ENCODE measurements at regions not wholly inside any gene's neighbourhood (a gene's known extent, or its start where the extent isn't known, plus 50 kb on each side); places are given as distances from the start of the nearest gene placed in this dataset.

GRCh38 chr9:78813602-78814180 is 516.8 kb downstream of the PSAT1 start:
- TF ChIP-seq CTCF (conservative IDR thresholded peaks at IDR 0.05; ENCODE audit: low read depth, low read length): no peak
- TF ChIP-seq EZH2 (IDR thresholded peaks at IDR 0.05; ENCODE audit: borderline replicate concordance, low read depth, low read length, poor library complexity, severe bottlenecking): no peak

All from A673 (cell line).